HEK293 (cell line): ENCODE measurements at regions not wholly inside any gene's neighbourhood (a gene's known extent, or its start where the extent isn't known, plus 50 kb on each side); places are given as distances from the start of the nearest gene placed in this dataset.

Source experiments
- CTCF ChIA-PET: fragments of 350-600 bp; formaldehyde crosslinking; extraction: SDS; loops from one replicate; lab custom pipeline; 2021; ENCODE audit warnings: antibody characterized with exemption; lab: Yijun Ruan, JAX
- POLR2A ChIA-PET: fragments of 300-600 bp; formaldehyde crosslinking; extraction: SDS; loops from one replicate; lab custom pipeline; 2020; ENCODE audit warnings: antibody characterized with exemption, inconsistent platforms; lab: Yijun Ruan, JAX
- H3K27ac ChIP-seq: fragments of 200-500 bp; sonication (Bioruptor generic); 2 replicates; pipeline ENCODE4 v1.5.1; 2014; ENCODE audit warnings: low read depth, low read length, control low read depth, inconsistent platforms; ENCODE audit errors: extremely low read depth
- H3K36me3 ChIP-seq, 2 experiments: fragments of 200-500 bp in 1 of 2; sonication (Bioruptor generic) in 1 of 2; 1 replicate in 1 of 2; 2 replicates in 1 of 2; pipeline ENCODE4 v1.5.1; 2014 to 2017; ENCODE audit warnings: inconsistent platforms in 2 of 2, low read length in 2 of 2; ENCODE audit not compliant: control insufficient read depth in 2 of 2, insufficient read depth in 1 of 2
- H3K4me1 ChIP-seq: fragments of 200-500 bp; sonication (Bioruptor generic); 2 replicates; pipeline ENCODE4 v1.5.1; 2014; ENCODE audit warnings: mild to moderate bottlenecking, low read length, inconsistent platforms; ENCODE audit not compliant: control insufficient read depth, insufficient read depth
- H3K4me3 ChIP-seq: 2 replicates; pipeline ENCODE4 v1.5.1; 2011; ENCODE audit warnings: low read depth, mild to moderate bottlenecking, control low read depth, low read length, moderate library complexity
- H3K9me3 ChIP-seq: fragments of 200-500 bp; sonication (Bioruptor generic); 2 replicates; pipeline ENCODE4 v1.5.1; 2014; ENCODE audit warnings: low read depth, low read length, inconsistent platforms; ENCODE audit not compliant: control insufficient read depth, insufficient read depth
- HOXD13 ChIP-seq: sonication (generic); formaldehyde crosslinking; IDR thresholded peaks from 2 replicates; pipeline ENCODE4 v1.8.0; 2022; ENCODE audit warnings: missing genetic modification reagents, borderline replicate concordance
- IKZF3 ChIP-seq: fragments of 450-650 bp; IDR thresholded peaks from 2 replicates; pipeline ENCODE4 v1.5.0; 2018; ENCODE audit warnings: missing biosample characterization, mild to moderate bottlenecking, missing genetic modification characterization, moderate library complexity
- PATZ1 ChIP-seq: fragments of 450-650 bp; formaldehyde crosslinking; IDR thresholded peaks from 2 replicates; pipeline ENCODE4 v1.5.1; 2016; ENCODE audit warnings: missing biosample characterization, missing genetic modification characterization
- PRDM10 ChIP-seq: fragments of 450-650 bp; formaldehyde crosslinking; IDR thresholded peaks from 2 replicates; pipeline ENCODE4 v1.5.1; 2016; ENCODE audit warnings: missing biosample characterization, missing genetic modification characterization
- REPIN1 ChIP-seq: fragments of 450-650 bp; formaldehyde crosslinking; IDR thresholded peaks from 2 replicates; pipeline ENCODE4 v1.5.1; 2017; ENCODE audit warnings: missing biosample characterization, missing genetic modification characterization, low read depth
- SCRT1 ChIP-seq: fragments of 450-650 bp; formaldehyde crosslinking; IDR thresholded peaks from 2 replicates; pipeline ENCODE4 v1.5.1; 2016; ENCODE audit warnings: missing biosample characterization, missing genetic modification characterization, borderline replicate concordance
- SETDB1 ChIP-seq: IDR thresholded peaks from one replicate; pipeline ENCODE4 v1.6.1; 2017; ENCODE audit warnings: mild to moderate bottlenecking, low read length, moderate library complexity, mixed read lengths; ENCODE audit not compliant: insufficient read length
- WT1 ChIP-seq: fragments of 450-650 bp; formaldehyde crosslinking; IDR thresholded peaks from 2 replicates; pipeline ENCODE4 v1.5.1; 2016; ENCODE audit warnings: missing biosample characterization, missing genetic modification characterization
- ZBTB1 ChIP-seq: fragments of 450-650 bp; formaldehyde crosslinking; IDR thresholded peaks from 2 replicates; pipeline ENCODE4 v1.5.1; 2016; ENCODE audit warnings: missing biosample characterization, missing genetic modification characterization
- ZBTB17 ChIP-seq: fragments of 450-650 bp; formaldehyde crosslinking; IDR thresholded peaks from 2 replicates; pipeline ENCODE4 v1.5.1; 2016; ENCODE audit warnings: missing biosample characterization, missing genetic modification characterization
- ZBTB21 ChIP-seq: fragments of 450-650 bp; formaldehyde crosslinking; IDR thresholded peaks from 2 replicates; pipeline ENCODE4 v1.5.1; 2017; ENCODE audit warnings: missing biosample characterization, missing genetic modification characterization
- ZNF112 ChIP-seq: fragments of 450-650 bp; formaldehyde crosslinking; IDR thresholded peaks from 2 replicates; pipeline ENCODE4 v1.5.0; 2017; ENCODE audit warnings: missing biosample characterization, missing genetic modification characterization
- ZNF133 ChIP-seq: fragments of 450-650 bp; formaldehyde crosslinking; IDR thresholded peaks from 2 replicates; pipeline ENCODE4 v1.5.1; 2016; ENCODE audit warnings: missing biosample characterization, missing genetic modification characterization
- ZNF157 ChIP-seq: fragments of 450-650 bp; formaldehyde crosslinking; IDR thresholded peaks from 2 replicates; pipeline ENCODE4 v1.5.1; 2016; ENCODE audit warnings: missing biosample characterization, missing genetic modification characterization
- ZNF239 ChIP-seq: fragments of 450-650 bp; formaldehyde crosslinking; IDR thresholded peaks from 2 replicates; pipeline ENCODE4 v1.5.1; 2016; ENCODE audit warnings: missing biosample characterization, missing genetic modification characterization
- ZNF248 ChIP-seq: fragments of 450-650 bp; formaldehyde crosslinking; IDR thresholded peaks from 2 replicates; pipeline ENCODE4 v1.5.1; 2017; ENCODE audit warnings: missing biosample characterization, missing genetic modification characterization
- ZNF26 ChIP-seq: fragments of 450-650 bp; formaldehyde crosslinking; IDR thresholded peaks from 2 replicates; pipeline ENCODE4 v1.5.1; 2016; ENCODE audit warnings: missing biosample characterization, missing genetic modification characterization
- ZNF302 ChIP-seq: fragments of 450-650 bp; formaldehyde crosslinking; IDR thresholded peaks from 2 replicates; pipeline ENCODE4 v1.5.1; 2016; ENCODE audit warnings: missing biosample characterization, missing genetic modification characterization, low read depth
- ZNF341 ChIP-seq: fragments of 450-650 bp; formaldehyde crosslinking; IDR thresholded peaks from 2 replicates; pipeline ENCODE4; 2016; ENCODE audit warnings: low read depth, missing biosample characterization, missing genetic modification characterization
- ZNF391 ChIP-seq: fragments of 450-650 bp; formaldehyde crosslinking; IDR thresholded peaks from 2 replicates; pipeline ENCODE4 v1.5.1; 2016; ENCODE audit warnings: low read depth, missing biosample characterization, missing genetic modification characterization, borderline replicate concordance
- ZNF416 ChIP-seq: fragments of 450-650 bp; formaldehyde crosslinking; IDR thresholded peaks from 2 replicates; pipeline ENCODE4 v1.5.1; 2016; ENCODE audit warnings: missing biosample characterization, missing genetic modification characterization
- ZNF544 ChIP-seq: fragments of 450-650 bp; formaldehyde crosslinking; IDR thresholded peaks from 2 replicates; pipeline ENCODE4 v1.5.0; 2017; ENCODE audit warnings: missing biosample characterization, missing genetic modification characterization
- ZNF561 ChIP-seq: fragments of 450-650 bp; IDR thresholded peaks from 2 replicates; pipeline ENCODE4 v1.5.1; 2018; ENCODE audit warnings: missing biosample characterization, missing genetic modification characterization, borderline replicate concordance
- ZNF843 ChIP-seq: fragments of 450-650 bp; formaldehyde crosslinking; IDR thresholded peaks from 2 replicates; pipeline ENCODE4 v1.5.1; 2016; ENCODE audit warnings: missing biosample characterization, missing genetic modification characterization
- ZSCAN18 ChIP-seq: fragments of 450-650 bp; formaldehyde crosslinking; IDR thresholded peaks from 2 replicates; pipeline ENCODE4 v1.5.1; 2016; ENCODE audit warnings: missing biosample characterization, missing genetic modification characterization
- TF ChIP-seq, protein P1 (sequence below): fragments of 450-650 bp; formaldehyde crosslinking; IDR thresholded peaks from 2 replicates; pipeline ENCODE4 v1.5.1; 2017; ENCODE audit warnings: missing biosample characterization, missing genetic modification characterization
- TF ChIP-seq, protein P2 (sequence below): fragments of 450-650 bp; formaldehyde crosslinking; IDR thresholded peaks from 2 replicates; pipeline ENCODE4 v1.5.1; 2016; ENCODE audit warnings: missing biosample characterization, missing genetic modification characterization

GRCh38 chr20:48241482-48241881 is 456.2 kb upstream of the SULF2 start:
- H3K9me3 ChIP-seq, result no peaks in the 10 kb centered on the region
- peaks cover 3% of the 10 kb centered on the region; the same call in 1 of the 2 replicates for H3K4me1 ChIP-seq
- no peak overlapping the region for H3K4me3 ChIP-seq
- POLR2A ChIA-PET, result no interaction called here
- TF ChIP-seq ZNF302 (tag by site-specific recombination), result no peak
- TF ChIP-seq, protein P1, sequence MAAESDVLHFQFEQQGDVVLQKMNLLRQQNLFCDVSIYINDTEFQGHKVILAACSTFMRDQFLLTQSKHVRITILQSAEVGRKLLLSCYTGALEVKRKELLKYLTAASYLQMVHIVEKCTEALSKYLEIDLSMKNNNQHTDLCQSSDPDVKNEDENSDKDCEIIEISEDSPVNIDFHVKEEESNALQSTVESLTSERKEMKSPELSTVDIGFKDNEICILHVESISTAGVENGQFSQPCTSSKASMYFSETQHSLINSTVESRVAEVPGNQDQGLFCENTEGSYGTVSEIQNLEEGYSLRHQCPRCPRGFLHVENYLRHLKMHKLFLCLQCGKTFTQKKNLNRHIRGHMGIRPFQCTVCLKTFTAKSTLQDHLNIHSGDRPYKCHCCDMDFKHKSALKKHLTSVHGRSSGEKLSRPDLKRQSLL (tag by site-specific recombination), result no peak
- no peak for TF ChIP-seq REPIN1 (tag by site-specific recombination)
- TF ChIP-seq, protein P2, sequence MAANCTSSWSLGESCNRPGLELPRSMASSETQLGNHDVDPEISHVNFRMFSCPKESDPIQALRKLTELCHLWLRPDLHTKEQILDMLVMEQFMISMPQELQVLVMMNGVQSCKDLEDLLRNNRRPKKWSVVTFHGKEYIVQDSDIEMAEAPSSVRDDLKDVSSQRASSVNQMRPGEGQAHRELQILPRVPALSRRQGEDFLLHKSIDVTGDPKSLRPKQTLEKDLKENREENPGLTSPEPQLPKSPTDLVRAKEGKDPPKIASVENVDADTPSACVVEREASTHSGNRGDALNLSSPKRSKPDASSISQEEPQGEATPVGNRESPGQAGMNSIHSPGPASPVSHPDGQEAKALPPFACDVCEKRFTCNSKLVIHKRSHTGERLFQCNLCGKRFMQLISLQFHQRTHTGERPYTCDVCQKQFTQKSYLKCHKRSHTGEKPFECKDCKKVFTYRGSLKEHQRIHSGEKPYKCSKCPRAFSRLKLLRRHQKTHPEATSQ (tag by site-specific recombination), result no peak
- TF ChIP-seq WT1 (tag by site-specific recombination), result no peak
- no peak for TF ChIP-seq ZNF26 (tag by site-specific recombination)
- no peak for TF ChIP-seq ZNF248
- no peak for TF ChIP-seq ZBTB1 (tag by site-specific recombination)
- TF ChIP-seq IKZF3 (tag by site-specific recombination), result no peak
- TF ChIP-seq ZNF561 (tag by site-specific recombination), result no peak
- TF ChIP-seq ZNF544 (tag by site-specific recombination), result no peak
- no peak for TF ChIP-seq PRDM10 (tag by site-specific recombination)
- TF ChIP-seq ZNF157, result no peak
- TF ChIP-seq ZNF843 (tag by site-specific recombination), result no peak
- TF ChIP-seq ZNF391, result no peak
- no peak for TF ChIP-seq ZBTB17 (tag by site-specific recombination)
- no peak for TF ChIP-seq SCRT1 (tag by site-specific recombination)
- no peak for TF ChIP-seq SETDB1
- TF ChIP-seq ZNF112 (tag by site-specific recombination), result no peak
- no peaks in the 10 kb centered on the region for H3K36me3 ChIP-seq
- no peak overlapping the region for H3K27ac ChIP-seq
- CTCF ChIA-PET, result interaction anchor here (0.9 to 1.1 kb wide), 2 partner anchors 53 to 379 kb away, joined by 3 to 4 read pairs; no protein-coding TSS in a partner anchor

DNA sequence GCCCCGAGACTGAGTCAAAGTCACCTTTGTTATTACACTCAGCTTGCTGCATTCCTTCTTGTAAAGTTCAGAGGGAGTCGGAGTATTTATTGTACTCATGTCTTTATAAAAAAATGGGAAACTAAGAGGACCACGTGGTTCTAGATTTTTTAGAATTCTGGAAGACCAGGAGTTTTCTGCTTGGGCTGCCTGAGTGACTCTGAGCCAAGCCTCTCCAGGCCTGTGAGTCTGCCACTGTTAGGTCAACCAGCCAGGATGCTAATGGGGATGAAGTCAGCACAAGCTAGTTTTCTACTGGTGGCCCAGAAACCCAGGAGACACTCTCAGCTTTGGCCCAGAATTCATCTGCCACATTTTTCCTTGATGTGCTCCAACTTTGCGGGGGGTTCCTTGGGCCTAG is 453.5 kb upstream of the SULF2 start:
- peaks cover 3% of the 10 kb centered on the region; the same call in 1 of the 2 replicates for H3K4me1 ChIP-seq
- no peak overlapping the region for H3K4me3 ChIP-seq
- H3K9me3 ChIP-seq, result no peaks in the 10 kb centered on the region
- CTCF ChIA-PET, result no interaction called here
- H3K27ac ChIP-seq, result no peak overlapping the region
- no peaks in the 10 kb centered on the region for H3K36me3 ChIP-seq
- POLR2A ChIA-PET, result no interaction called here
- TF ChIP-seq HOXD13 (CRISPR knock-in tag) (no peak), ZNF157 (no peak), ZNF416 (tag by site-specific recombination) (no peak), ZSCAN18 (no peak), PATZ1 (no peak), ZNF133 (no peak), ZBTB21 (tag by site-specific recombination) (no peak), ZNF341 (no peak), ZNF239 (no peak)
